D721Med (cell line): ENCODE measurements at regions not wholly inside any gene's neighbourhood (a gene's known extent, or its start where the extent isn't known, plus 50 kb on each side); places are given as distances from the start of the nearest gene placed in this dataset.

Experiments used
- DNase-seq: peaks from one replicate; pipeline ENCODE4 v3.0.0; 2011; ENCODE audit warnings: low spot score; ENCODE audit not compliant: insufficient read length
- FAIRE-seq: peaks from 2 replicates; lab custom pipeline; 2011; peaks lifted over from hg19 to GRCh38; lab: Jason Lieb, UNC
- CTCF ChIP-seq: IDR thresholded peaks from 2 replicates; pipeline ENCODE4 v1.5.1; 2012; ENCODE audit warnings: mild to moderate bottlenecking, control low read depth; ENCODE audit not compliant: insufficient read depth; ENCODE audit errors: missing control alignments

DNA sequence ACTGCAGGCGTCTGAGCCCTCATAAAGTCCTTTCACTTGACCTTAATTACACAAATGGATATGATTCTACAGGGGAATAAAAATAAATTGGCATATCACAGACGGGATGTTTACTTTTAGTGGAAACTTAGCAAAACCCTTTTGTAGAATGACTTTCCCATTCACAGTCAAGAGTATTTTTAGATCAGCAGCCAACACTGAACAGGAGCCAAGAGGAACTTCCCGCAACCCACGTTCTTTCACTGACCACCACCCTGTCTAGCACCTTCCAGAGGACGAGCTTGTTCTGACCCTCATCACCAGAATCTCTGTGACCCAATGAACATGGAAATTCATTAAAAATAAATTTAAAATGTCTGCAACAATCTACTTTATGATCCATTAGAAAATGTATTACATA, 119.0 kb upstream of the SNTG2 start:
- no peak for TF ChIP-seq CTCF
- FAIRE-seq (no peak), DNase-seq (no peak)

DNA sequence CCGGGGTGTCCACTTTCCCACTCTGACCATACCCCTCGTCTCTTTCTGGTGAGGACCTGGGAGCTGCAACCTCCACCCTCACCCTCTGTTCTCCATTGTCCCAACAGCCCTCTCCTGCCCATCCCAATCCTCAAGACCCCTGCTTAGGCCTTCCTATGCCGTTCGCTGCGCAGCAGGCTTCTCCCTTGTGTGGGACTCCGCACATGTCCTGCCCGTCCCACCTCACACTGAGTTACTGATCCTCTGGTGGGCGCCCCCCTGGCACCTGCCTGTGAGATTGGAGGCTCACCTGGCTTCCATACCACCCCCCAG, 119.5 kb upstream of the SNTG2 start:
- FAIRE-seq (no peak), DNase-seq (no peak)
- no peak for TF ChIP-seq CTCF

GRCh38 chr2:830419-831224, 120.0 kb upstream of the SNTG2 start:
- TF ChIP-seq CTCF: no peak
- FAIRE-seq (no peak), DNase-seq (no peak)

DNA sequence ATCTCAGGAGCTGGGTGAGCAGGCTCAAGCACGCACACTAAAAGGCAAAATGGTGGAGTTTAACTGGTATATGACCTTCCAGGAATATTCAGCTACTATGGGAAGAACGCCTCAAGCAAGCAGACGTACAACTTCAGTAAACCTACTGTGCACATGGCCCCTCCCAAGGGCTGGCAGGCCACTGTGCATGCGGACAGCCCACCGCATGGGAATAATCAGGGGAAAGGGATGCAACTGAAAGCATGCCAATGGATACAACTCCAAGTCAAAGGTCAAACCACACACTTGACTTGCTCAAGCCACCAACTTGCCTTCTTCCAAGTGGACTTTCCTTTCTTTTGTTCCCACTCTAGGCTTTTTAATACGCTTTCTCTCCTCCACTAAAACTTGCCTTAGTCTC, 121.6 kb upstream of the SNTG2 start:
- no peak for DNase-seq
- no peak for FAIRE-seq
- no peak for TF ChIP-seq CTCF

DNA sequence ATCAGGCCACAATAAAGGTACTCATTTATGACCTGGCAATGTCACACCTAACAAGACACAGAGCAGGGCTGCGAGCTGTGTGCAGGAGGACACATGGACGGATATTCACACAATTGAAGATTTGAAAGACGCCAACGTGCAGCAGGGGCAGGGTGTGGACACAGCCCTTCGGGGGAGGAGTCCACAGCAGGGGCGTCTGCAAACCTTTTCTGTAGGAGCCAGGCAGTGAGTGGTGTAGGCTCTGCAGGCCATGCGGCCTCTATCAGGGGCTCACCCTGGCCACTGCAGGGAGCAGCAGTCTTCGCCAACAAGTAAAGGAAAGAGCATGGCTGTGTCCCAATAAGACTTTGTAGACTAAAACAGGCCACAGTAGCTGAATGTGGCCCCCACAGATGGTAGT, 125.7 kb upstream of the SNTG2 start:
- no peak for TF ChIP-seq CTCF
- no peak for DNase-seq
- FAIRE-seq: no peak

DNA sequence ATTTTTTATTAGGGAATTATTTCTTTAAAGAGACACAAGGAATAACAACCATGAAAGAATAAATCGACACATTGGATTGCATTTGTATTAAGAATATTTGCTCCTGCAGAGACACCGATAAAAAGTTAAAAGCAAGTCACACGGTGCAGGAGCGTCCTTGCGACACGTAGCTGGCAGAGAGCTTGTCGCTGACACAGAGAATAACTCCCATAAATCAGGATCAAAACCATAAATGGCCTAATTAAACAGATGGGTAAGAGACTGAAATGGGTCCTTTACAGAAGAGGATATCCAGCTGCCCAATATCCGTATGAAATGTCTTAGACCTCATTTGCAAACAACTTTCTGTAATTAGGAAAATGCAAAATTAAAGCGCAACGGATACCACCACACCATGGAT, 126.1 kb upstream of the SNTG2 start:
- TF ChIP-seq CTCF: no peak
- FAIRE-seq: no peak

GRCh38 chr2:821546-821945, 129.1 kb upstream of the SNTG2 start:
- FAIRE-seq: no peak
- no peak for TF ChIP-seq CTCF
- no peak for DNase-seq

More for the DNA sequence above, 126.1 kb upstream of the SNTG2 start:
- DNase-seq: no peak
